Fibroblast of pulmonary artery (primary cell): ENCODE measurements at regions not wholly inside any gene's neighbourhood (a gene's known extent, or its start where the extent isn't known, plus 50 kb on each side); places are given as distances from the start of the nearest gene placed in this dataset.
A peak's percentile ranks its signal among the peaks of the same experiment; 100 is the strongest.

Experiments
- DNase-seq: peaks from one replicate; pipeline ENCODE4 v3.0.0-alpha.2; 2010; ENCODE audit warnings: low read depth
- H3K4me3 ChIP-seq: replicated peaks from 2 replicates; pipeline ENCODE4 v1.5.1; 2011; ENCODE audit warnings: low read depth, mild to moderate bottlenecking, control low read depth, low read length, moderate library complexity
- CTCF ChIP-seq: IDR thresholded peaks from 2 replicates; pipeline ENCODE4 v1.5.1; 2011; ENCODE audit warnings: mild to moderate bottlenecking, control low read depth, low read length, inconsistent platforms; ENCODE audit errors: missing control alignments

DNA sequence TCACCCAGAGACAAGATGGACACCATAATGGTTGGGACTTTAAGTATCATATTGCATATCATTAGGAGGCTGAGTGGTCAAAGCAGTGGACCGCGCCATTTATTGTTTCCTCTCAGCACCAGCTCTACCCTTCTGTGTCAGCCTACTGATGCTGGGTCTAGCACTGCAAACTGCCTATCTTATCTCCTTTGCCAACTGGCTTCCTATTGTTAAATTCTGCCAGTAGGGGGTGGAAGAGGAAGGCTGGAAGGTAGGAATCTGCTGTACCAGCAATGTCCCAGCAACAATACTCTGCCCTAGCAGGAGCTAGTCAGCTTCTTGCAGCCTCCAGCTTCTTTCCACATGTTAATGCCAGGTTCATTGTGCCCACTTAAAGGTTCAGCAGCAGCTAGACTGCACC is 367.1 kb upstream of the PDGFD start:
- no peak for DNase-seq
- H3K4me3 ChIP-seq = no peak overlapping the region
- peak; percentile 8 for TF ChIP-seq CTCF

DNA sequence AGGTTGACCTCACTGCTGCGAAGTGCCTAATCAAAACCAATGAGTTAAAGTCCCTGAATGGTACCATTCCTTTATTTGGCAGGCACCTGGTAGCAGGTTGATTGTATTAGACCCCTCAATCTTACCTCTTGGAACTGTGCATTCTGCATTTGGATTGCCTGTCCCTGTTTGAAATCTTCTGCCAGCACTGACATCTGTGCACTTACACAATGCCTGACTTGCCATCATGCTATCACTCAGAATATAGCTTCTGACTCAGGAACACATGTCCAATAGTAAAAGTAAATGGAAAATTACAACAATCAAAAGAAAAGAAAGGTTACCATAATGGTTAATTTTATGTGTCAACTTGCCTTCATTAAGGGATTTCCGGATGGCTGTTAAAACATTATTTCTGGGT is 366.0 kb upstream of the PDGFD start:
- no peak for DNase-seq

GRCh38 chr11:104529213-104529612 is 365.3 kb upstream of the PDGFD start:
- DNase-seq = peak; percentile 33
- no peak overlapping the region for H3K4me3 ChIP-seq
- no peak for TF ChIP-seq CTCF

More for the DNA sequence above, 366.0 kb upstream of the PDGFD start:
- TF ChIP-seq CTCF = no peak
- no peak overlapping the region for H3K4me3 ChIP-seq

- H3K4me3 ChIP-seq = no peak overlapping the region
- TF ChIP-seq CTCF = no peak
- no peak for DNase-seq
Observed at GRCh38 chr11:104526006-104526405, 362.1 kb upstream of the PDGFD start.

DNA sequence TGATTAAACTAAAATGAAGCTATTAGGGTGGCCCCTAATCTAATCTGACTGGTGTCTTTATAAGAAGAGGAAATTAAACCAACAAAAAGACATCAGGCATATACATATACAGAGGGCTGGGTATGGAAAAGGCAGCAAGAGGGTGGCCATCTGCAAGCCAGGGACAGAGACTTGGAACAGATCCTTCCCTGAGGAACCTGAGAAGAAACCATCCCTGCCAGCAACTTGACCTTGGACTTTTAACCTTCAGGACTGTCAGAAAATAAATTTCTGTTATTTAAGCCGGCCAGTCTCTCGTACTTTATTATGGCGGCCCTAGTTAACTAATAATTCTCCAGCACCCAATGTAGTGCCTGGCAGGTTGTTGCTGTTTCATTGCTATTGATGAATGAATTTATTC is 361.5 kb upstream of the PDGFD start:
- H3K4me3 ChIP-seq = no peak overlapping the region
- no peak for DNase-seq
- no peak for TF ChIP-seq CTCF

- TF ChIP-seq CTCF = no peak
- H3K4me3 ChIP-seq = no peak overlapping the region
- no peak for DNase-seq
Observed at GRCh38 chr11:104524254-104524653, 360.3 kb upstream of the PDGFD start.

GRCh38 chr11:104523611-104524010 is 359.7 kb upstream of the PDGFD start:
- no peak for TF ChIP-seq CTCF
- DNase-seq = no peak
- no peak overlapping the region for H3K4me3 ChIP-seq
